Thoracic aorta (tissue), 2 donors: ENCODE measurements at regions not wholly inside any gene's neighbourhood (a gene's known extent, or its start where the extent isn't known, plus 50 kb on each side); places are given as distances from the start of the nearest gene placed in this dataset.

Source experiments
- ATAC-seq: fragments of 150-250 bp; one replicate; pipeline ENCODE4 v1.8.0; 2017; ENCODE audit warnings: low read depth; ENCODE audit not compliant: insufficient number of reproducible peaks, low FRiP score
- DNase-seq: peaks from one replicate; pipeline ENCODE4 v3.0.0-alpha.2; 2020; ENCODE audit warnings: low spot score
- H3K27ac ChIP-seq, 2 donors: fragments of 200-600 bp; sonication (generic); 1 replicate in 1 of 2; 2 replicates in 1 of 2; pipeline ENCODE4 v1.5.1; 2016; ENCODE audit warnings: mild to moderate bottlenecking in 2 of 2, moderate library complexity in 2 of 2
- H3K27me3 ChIP-seq: fragments of 200-600 bp; sonication (generic); replicated peaks from 2 replicates; pipeline ENCODE4 v1.6.0; 2016; ENCODE audit warnings: mild to moderate bottlenecking; ENCODE audit not compliant: insufficient read depth
- H3K36me3 ChIP-seq: fragments of 200-600 bp; sonication (generic); one replicate; pipeline ENCODE4 v1.5.1; 2016
- H3K4me1 ChIP-seq, 2 donors: fragments of 200-600 bp; sonication (generic); 1 replicate in 1 of 2; 2 replicates in 1 of 2; pipeline versions ENCODE4 v1.5.1 to v1.6.0; 2016; ENCODE audit warnings: low read depth in 2 of 2, mild to moderate bottlenecking in 1 of 2; ENCODE audit not compliant: control insufficient read depth in 1 of 2
- H3K4me3 ChIP-seq: fragments of 200-600 bp; sonication (generic); 2 replicates; pipeline ENCODE4 v1.5.1; 2016; ENCODE audit warnings: mild to moderate bottlenecking
- H3K9me3 ChIP-seq: fragments of 200-600 bp; sonication (generic); 2 replicates; pipeline ENCODE4 v1.5.1; 2016
- CTCF ChIP-seq: fragments of 200-600 bp; sonication (generic); IDR thresholded peaks from one replicate; pipeline ENCODE4 v1.5.1; 2019; ENCODE audit warnings: antibody characterized with exemption

- peaks cover 23% of the 10 kb centered on the region for H3K27me3 ChIP-seq
- no peak for ATAC-seq
Observed at GRCh38 chr11:43574949-43575912, 105.3 kb upstream of the HSD17B12 start.

GRCh38 chr11:43575913-43576310 lies 104.6 kb upstream of the HSD17B12 start:
- no peak overlapping the region for H3K27ac ChIP-seq
- no peaks in the 10 kb centered on the region for H3K9me3 ChIP-seq
- TF ChIP-seq CTCF: no peak
- ATAC-seq (no peak), DNase-seq (no peak)
- peak overlapping the region; percentile 45 for H3K4me3 ChIP-seq
- no peaks in the 10 kb centered on the region for H3K36me3 ChIP-seq
- peaks cover 28% of the 10 kb centered on the region for H3K27me3 ChIP-seq
- H3K4me1 ChIP-seq: peaks cover 25 to 36% of the 10 kb centered on the region in 2 donors

More at GRCh38 chr11:43574949-43575912, 105.3 kb upstream of the HSD17B12 start:
- no peaks in the 10 kb centered on the region for H3K36me3 ChIP-seq
- no peak for DNase-seq
- H3K4me1 ChIP-seq: peaks cover 22 to 31% of the 10 kb centered on the region in 2 donors
- H3K9me3 ChIP-seq: no peaks in the 10 kb centered on the region
- H3K27ac ChIP-seq: no peak overlapping the region
- H3K4me3 ChIP-seq: peak overlapping the region; percentile 45
- TF ChIP-seq CTCF: no peak

DNA sequence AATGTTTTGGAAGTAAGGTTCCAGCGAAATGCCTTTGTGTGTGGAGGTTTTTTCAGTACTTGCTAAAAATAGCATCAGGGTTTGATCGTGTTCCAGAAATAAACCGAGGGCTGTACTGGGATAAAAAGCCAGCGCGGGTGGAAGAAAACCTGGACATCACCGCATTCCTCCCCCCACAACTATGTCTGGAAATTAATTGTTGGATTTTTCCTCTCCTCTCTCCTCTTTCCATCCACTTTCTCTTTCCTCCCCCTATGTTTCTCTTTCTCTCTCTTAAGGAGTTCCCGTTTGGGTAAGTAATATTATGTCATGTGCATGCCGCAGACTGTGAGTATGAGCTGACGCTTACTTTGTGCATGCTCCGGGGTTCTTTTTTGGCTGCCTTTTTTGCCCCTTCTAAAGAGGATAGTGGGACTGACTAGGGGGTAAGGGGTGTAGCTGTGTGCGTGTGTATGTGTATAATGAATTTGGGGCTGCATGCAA lies 104.2 kb upstream of the HSD17B12 start:
- ATAC-seq (no peak), DNase-seq (no peak)
- Histone ChIP-seq H3K4me3 (peak overlapping the region; percentile 45), H3K36me3 (no peaks in the 10 kb centered on the region), H3K4me1 (peaks cover 29 to 41% of the 10 kb centered on the region in 2 donors), H3K27ac (no peak overlapping the region), H3K9me3 (no peaks in the 10 kb centered on the region), H3K27me3 (peaks cover 29% of the 10 kb centered on the region)
- no peak for TF ChIP-seq CTCF

GRCh38 chr11:43576803-43577521 lies 103.6 kb upstream of the HSD17B12 start:
- Histone ChIP-seq H3K4me3 (peak overlapping the region; percentile 45), H3K27ac (no peak overlapping the region), H3K27me3 (peaks cover 29% of the 10 kb centered on the region), H3K36me3 (no peaks in the 10 kb centered on the region), H3K4me1 (peaks cover 34 to 47% of the 10 kb centered on the region in 2 donors), H3K9me3 (no peaks in the 10 kb centered on the region)
- ATAC-seq (no peak), DNase-seq (no peak)
- TF ChIP-seq CTCF: no peak
